Upper lobe of left lung (tissue), 4 donors: ENCODE measurements at regions not wholly inside any gene's neighbourhood (a gene's known extent, or its start where the extent isn't known, plus 50 kb on each side); places are given as distances from the start of the nearest gene placed in this dataset.

Experiments
- EP300 ChIP-seq, 4 donors: sonication (generic); formaldehyde crosslinking; IDR thresholded peaks; one replicate each; pipeline ENCODE4 v1.5.1; 2017; ENCODE audit warnings: antibody characterized with exemption in 4 of 4, control low read depth in 2 of 4
- POLR2AphosphoS5 ChIP-seq, 2 donors: sonication (generic); formaldehyde crosslinking; IDR thresholded peaks; one replicate each; pipeline ENCODE4 v1.5.1; 2017; ENCODE audit warnings: antibody characterized with exemption in 2 of 2
- TF ChIP-seq, protein P1 (sequence below), 6 experiments: fragments of 450-650 bp in 4 of 6; fragments of 200-600 bp in 2 of 6; sonication (generic) in 2 of 6; IDR thresholded peaks; one replicate each; pipeline ENCODE4 v1.5.1; 2016 to 2019; ENCODE audit warnings: antibody characterized with exemption in 6 of 6

DNA sequence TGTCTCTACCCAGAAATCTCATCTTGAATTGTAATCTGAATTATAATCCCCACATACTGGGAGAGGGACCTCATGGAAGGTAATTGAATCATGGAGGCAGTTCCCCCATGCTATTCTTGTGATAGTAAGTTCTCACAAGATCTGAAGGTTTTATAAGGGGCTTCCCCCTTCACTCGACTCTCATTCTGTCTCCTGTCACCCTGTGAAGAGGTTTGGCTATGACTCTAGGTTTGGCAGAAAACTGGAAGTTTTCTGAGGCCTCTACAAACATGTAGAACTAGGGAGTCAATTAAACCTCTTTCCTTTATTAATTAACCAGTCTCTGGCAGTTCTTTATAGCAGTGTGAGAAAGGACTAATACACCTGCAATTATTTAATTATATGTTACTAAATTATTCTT lies 125.2 kb upstream of the TGFBR2 start:
- TF ChIP-seq, protein P1, sequence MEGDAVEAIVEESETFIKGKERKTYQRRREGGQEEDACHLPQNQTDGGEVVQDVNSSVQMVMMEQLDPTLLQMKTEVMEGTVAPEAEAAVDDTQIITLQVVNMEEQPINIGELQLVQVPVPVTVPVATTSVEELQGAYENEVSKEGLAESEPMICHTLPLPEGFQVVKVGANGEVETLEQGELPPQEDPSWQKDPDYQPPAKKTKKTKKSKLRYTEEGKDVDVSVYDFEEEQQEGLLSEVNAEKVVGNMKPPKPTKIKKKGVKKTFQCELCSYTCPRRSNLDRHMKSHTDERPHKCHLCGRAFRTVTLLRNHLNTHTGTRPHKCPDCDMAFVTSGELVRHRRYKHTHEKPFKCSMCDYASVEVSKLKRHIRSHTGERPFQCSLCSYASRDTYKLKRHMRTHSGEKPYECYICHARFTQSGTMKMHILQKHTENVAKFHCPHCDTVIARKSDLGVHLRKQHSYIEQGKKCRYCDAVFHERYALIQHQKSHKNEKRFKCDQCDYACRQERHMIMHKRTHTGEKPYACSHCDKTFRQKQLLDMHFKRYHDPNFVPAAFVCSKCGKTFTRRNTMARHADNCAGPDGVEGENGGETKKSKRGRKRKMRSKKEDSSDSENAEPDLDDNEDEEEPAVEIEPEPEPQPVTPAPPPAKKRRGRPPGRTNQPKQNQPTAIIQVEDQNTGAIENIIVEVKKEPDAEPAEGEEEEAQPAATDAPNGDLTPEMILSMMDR (IDR thresholded peaks at IDR 0.05): no peak
- no peak for TF ChIP-seq EP300 (IDR thresholded peaks at IDR 0.05)
- no peak for TF ChIP-seq POLR2AphosphoS5 (IDR thresholded peaks at IDR 0.05)
